ENCODE measurements at regions not wholly inside any gene's neighbourhood (a gene's known extent, or its start where the extent isn't known, plus 50 kb on each side); places are given as distances from the start of the nearest gene placed in this dataset.

DNA sequence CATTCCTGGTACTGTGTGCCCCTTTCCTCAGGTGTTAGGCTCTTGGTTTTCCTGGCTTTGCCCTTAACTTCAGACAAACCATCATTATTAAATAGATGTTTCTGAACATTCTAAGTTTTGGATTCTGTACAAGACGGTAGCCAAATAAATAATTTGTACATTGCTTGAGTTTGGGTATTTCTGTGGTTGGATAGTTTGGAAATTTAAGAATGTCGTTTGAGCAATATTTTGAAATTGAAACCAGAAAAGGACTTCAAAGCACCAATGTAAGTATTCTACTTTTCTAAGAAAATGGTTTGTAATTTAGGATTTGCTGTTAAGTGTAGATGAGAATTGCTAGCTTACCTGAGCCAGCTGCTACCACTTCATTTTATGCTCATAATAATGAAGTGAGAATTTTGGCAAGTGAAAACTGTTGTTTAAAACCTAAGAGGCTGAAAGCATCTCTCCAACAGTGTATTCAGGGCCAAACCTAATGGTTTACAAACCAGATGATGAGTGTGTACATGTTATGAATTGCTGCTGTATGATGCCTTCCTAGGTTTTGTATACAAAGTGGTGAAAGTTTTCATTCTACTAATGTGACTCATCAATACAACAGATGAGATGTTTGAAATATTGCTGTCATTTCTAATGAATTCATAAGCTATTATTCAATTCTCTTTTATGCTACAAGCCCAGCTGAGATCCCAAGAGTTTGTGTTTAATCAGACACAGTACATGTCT, 181.5 kb upstream of the PRKD1 start:
- TF ChIP-seq, protein P1, sequence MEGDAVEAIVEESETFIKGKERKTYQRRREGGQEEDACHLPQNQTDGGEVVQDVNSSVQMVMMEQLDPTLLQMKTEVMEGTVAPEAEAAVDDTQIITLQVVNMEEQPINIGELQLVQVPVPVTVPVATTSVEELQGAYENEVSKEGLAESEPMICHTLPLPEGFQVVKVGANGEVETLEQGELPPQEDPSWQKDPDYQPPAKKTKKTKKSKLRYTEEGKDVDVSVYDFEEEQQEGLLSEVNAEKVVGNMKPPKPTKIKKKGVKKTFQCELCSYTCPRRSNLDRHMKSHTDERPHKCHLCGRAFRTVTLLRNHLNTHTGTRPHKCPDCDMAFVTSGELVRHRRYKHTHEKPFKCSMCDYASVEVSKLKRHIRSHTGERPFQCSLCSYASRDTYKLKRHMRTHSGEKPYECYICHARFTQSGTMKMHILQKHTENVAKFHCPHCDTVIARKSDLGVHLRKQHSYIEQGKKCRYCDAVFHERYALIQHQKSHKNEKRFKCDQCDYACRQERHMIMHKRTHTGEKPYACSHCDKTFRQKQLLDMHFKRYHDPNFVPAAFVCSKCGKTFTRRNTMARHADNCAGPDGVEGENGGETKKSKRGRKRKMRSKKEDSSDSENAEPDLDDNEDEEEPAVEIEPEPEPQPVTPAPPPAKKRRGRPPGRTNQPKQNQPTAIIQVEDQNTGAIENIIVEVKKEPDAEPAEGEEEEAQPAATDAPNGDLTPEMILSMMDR (IDR thresholded peaks at IDR 0.05; ENCODE audit: low read length) = no peak
- no peak for TF ChIP-seq EZH2phosphoT487 (IDR thresholded peaks at IDR 0.05; ENCODE audit: low read length)
